HEK293 (cell line): ENCODE measurements at regions not wholly inside any gene's neighbourhood (a gene's known extent, or its start where the extent isn't known, plus 50 kb on each side); places are given as distances from the start of the nearest gene placed in this dataset.

Source experiments
- KLF16 ChIP-seq: fragments of 450-650 bp; formaldehyde crosslinking; IDR thresholded peaks from 2 replicates; pipeline ENCODE4 v1.5.1; 2017; ENCODE audit warnings: missing biosample characterization, missing genetic modification characterization
- SP7 ChIP-seq: fragments of 450-650 bp; formaldehyde crosslinking; IDR thresholded peaks from 2 replicates; pipeline ENCODE4 v1.5.1; 2016; ENCODE audit warnings: missing biosample characterization, missing genetic modification characterization
- ZBTB21 ChIP-seq: fragments of 450-650 bp; formaldehyde crosslinking; IDR thresholded peaks from 2 replicates; pipeline ENCODE4 v1.5.1; 2017; ENCODE audit warnings: missing biosample characterization, missing genetic modification characterization
- ZBTB48 ChIP-seq: fragments of 450-650 bp; formaldehyde crosslinking; IDR thresholded peaks from 2 replicates; pipeline ENCODE4 v1.5.1; 2016; ENCODE audit warnings: missing biosample characterization, missing genetic modification characterization
- ZBTB8A ChIP-seq: fragments of 450-650 bp; formaldehyde crosslinking; IDR thresholded peaks from 2 replicates; pipeline ENCODE4 v1.5.1; 2016; ENCODE audit warnings: missing biosample characterization, missing genetic modification characterization
- ZNF146 ChIP-seq: fragments of 450-650 bp; formaldehyde crosslinking; IDR thresholded peaks from 2 replicates; pipeline ENCODE4 v1.5.1; 2016; ENCODE audit warnings: missing biosample characterization, missing genetic modification characterization
- ZNF174 ChIP-seq: fragments of 450-650 bp; formaldehyde crosslinking; IDR thresholded peaks from 2 replicates; pipeline ENCODE4 v1.5.0; 2017; ENCODE audit warnings: missing biosample characterization, mild to moderate bottlenecking, missing genetic modification characterization
- ZNF24 ChIP-seq: fragments of 450-650 bp; formaldehyde crosslinking; IDR thresholded peaks from 2 replicates; pipeline ENCODE4 v1.5.1; 2016; ENCODE audit warnings: missing biosample characterization, missing genetic modification characterization
- ZNF514 ChIP-seq: fragments of 450-650 bp; formaldehyde crosslinking; IDR thresholded peaks from 2 replicates; pipeline ENCODE4 v1.5.1; 2016; ENCODE audit warnings: missing biosample characterization, missing genetic modification characterization
- ZNF658 ChIP-seq: fragments of 450-650 bp; formaldehyde crosslinking; IDR thresholded peaks from 2 replicates; pipeline ENCODE4; 2016; ENCODE audit warnings: missing biosample characterization, missing genetic modification characterization
- ZNF76 ChIP-seq: fragments of 450-650 bp; formaldehyde crosslinking; IDR thresholded peaks from 2 replicates; pipeline ENCODE4; 2016; ENCODE audit warnings: low read depth, missing biosample characterization, missing genetic modification characterization, borderline replicate concordance
- TF ChIP-seq, protein P1 (sequence below): fragments of 450-650 bp; formaldehyde crosslinking; IDR thresholded peaks from 2 replicates; pipeline ENCODE4 v1.5.1; 2016; ENCODE audit warnings: missing biosample characterization, missing genetic modification characterization
- TF ChIP-seq, protein P2 (sequence below): fragments of 450-650 bp; formaldehyde crosslinking; IDR thresholded peaks from 2 replicates; pipeline ENCODE4 v1.5.1; 2016; ENCODE audit warnings: missing biosample characterization, missing genetic modification characterization

GRCh38 chr5:118775790-118776499 lies 212.4 kb downstream of the DTWD2 start:
- TF ChIP-seq ZNF146 (tag by site-specific recombination): no peak
- TF ChIP-seq, protein P1, sequence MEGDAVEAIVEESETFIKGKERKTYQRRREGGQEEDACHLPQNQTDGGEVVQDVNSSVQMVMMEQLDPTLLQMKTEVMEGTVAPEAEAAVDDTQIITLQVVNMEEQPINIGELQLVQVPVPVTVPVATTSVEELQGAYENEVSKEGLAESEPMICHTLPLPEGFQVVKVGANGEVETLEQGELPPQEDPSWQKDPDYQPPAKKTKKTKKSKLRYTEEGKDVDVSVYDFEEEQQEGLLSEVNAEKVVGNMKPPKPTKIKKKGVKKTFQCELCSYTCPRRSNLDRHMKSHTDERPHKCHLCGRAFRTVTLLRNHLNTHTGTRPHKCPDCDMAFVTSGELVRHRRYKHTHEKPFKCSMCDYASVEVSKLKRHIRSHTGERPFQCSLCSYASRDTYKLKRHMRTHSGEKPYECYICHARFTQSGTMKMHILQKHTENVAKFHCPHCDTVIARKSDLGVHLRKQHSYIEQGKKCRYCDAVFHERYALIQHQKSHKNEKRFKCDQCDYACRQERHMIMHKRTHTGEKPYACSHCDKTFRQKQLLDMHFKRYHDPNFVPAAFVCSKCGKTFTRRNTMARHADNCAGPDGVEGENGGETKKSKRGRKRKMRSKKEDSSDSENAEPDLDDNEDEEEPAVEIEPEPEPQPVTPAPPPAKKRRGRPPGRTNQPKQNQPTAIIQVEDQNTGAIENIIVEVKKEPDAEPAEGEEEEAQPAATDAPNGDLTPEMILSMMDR (tag by site-specific recombination): no peak
- TF ChIP-seq ZBTB48 (tag by site-specific recombination): no peak
- no peak for TF ChIP-seq ZNF658
- TF ChIP-seq ZNF76 (tag by site-specific recombination): no peak
- TF ChIP-seq ZBTB8A (tag by site-specific recombination): no peak
- no peak for TF ChIP-seq SP7 (tag by site-specific recombination)
- no peak for TF ChIP-seq ZNF514
- TF ChIP-seq KLF16 (tag by site-specific recombination): no peak
- TF ChIP-seq ZNF174 (tag by site-specific recombination): no peak
- TF ChIP-seq ZNF24 (tag by site-specific recombination): no peak
- TF ChIP-seq, protein P2, sequence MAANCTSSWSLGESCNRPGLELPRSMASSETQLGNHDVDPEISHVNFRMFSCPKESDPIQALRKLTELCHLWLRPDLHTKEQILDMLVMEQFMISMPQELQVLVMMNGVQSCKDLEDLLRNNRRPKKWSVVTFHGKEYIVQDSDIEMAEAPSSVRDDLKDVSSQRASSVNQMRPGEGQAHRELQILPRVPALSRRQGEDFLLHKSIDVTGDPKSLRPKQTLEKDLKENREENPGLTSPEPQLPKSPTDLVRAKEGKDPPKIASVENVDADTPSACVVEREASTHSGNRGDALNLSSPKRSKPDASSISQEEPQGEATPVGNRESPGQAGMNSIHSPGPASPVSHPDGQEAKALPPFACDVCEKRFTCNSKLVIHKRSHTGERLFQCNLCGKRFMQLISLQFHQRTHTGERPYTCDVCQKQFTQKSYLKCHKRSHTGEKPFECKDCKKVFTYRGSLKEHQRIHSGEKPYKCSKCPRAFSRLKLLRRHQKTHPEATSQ (tag by site-specific recombination): no peak
- no peak for TF ChIP-seq ZBTB21 (tag by site-specific recombination)
